ENCODE measurements at regions not wholly inside any gene's neighbourhood (a gene's known extent, or its start where the extent isn't known, plus 50 kb on each side); places are given as distances from the start of the nearest gene placed in this dataset.

GRCh38 chr11:88447281-88447680 is 109.7 kb upstream of the CTSC start:
- TF ChIP-seq EZH2phosphoT487 (IDR thresholded peaks at IDR 0.05; ENCODE audit: low read depth, severe bottlenecking, unreplicated experiment), result no peak
- TF ChIP-seq, protein P1, sequence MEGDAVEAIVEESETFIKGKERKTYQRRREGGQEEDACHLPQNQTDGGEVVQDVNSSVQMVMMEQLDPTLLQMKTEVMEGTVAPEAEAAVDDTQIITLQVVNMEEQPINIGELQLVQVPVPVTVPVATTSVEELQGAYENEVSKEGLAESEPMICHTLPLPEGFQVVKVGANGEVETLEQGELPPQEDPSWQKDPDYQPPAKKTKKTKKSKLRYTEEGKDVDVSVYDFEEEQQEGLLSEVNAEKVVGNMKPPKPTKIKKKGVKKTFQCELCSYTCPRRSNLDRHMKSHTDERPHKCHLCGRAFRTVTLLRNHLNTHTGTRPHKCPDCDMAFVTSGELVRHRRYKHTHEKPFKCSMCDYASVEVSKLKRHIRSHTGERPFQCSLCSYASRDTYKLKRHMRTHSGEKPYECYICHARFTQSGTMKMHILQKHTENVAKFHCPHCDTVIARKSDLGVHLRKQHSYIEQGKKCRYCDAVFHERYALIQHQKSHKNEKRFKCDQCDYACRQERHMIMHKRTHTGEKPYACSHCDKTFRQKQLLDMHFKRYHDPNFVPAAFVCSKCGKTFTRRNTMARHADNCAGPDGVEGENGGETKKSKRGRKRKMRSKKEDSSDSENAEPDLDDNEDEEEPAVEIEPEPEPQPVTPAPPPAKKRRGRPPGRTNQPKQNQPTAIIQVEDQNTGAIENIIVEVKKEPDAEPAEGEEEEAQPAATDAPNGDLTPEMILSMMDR (IDR thresholded peaks at IDR 0.05; ENCODE audit: poor library complexity), result no peak
